Fibroblast of skin of scalp (primary cell): ENCODE measurements at regions not wholly inside any gene's neighbourhood (a gene's known extent, or its start where the extent isn't known, plus 50 kb on each side); places are given as distances from the start of the nearest gene placed in this dataset.

Experiments used
- DNase-seq: peaks from one replicate; pipeline ENCODE4 v3.0.0-alpha.2; 2013

GRCh38 chr1:218717575-218717974, 372.4 kb downstream of the TGFB2 start:
- peak; percentile 73 for DNase-seq

GRCh38 chr1:218718206-218718605, 373.1 kb downstream of the TGFB2 start:
- peak; percentile 66 for DNase-seq

- peak; percentile 35 for DNase-seq
Observed at GRCh38 chr1:218718977-218719376, 373.8 kb downstream of the TGFB2 start.

DNA sequence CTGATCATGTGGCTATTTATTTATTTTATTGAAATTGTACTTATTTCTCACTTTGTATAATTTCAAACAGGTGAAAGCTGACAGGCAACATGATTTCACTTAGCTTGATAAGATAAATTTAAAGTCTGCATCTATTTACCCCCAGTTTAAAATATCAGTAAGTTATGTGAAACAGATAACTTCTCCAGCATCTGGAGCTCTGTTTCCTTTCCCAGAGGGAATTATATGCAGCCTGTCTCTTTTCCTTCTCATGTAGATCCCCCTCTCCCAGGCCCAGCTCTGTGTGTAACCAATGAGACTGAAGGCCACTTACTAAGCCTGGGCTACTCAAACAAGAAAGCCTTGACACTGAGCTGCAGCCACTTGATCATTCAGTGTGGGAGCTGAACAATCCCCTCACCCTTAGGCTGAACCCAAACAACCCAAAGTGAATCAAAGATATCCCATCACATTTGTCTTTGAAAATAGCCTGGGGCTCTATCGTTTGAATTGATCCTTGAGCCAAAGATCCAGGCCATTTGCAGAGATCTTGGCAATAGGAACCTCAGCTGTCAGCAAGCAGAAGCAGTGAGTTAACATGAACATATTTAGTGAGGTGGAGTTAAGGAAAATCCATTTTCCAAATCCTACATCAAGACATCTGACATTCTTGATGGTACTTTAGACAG, 383.9 kb downstream of the TGFB2 start:
- DNase-seq: no peak

- DNase-seq: peak; percentile 90
Observed at GRCh38 chr1:218735436-218736032, 390.4 kb downstream of the TGFB2 start.

DNA sequence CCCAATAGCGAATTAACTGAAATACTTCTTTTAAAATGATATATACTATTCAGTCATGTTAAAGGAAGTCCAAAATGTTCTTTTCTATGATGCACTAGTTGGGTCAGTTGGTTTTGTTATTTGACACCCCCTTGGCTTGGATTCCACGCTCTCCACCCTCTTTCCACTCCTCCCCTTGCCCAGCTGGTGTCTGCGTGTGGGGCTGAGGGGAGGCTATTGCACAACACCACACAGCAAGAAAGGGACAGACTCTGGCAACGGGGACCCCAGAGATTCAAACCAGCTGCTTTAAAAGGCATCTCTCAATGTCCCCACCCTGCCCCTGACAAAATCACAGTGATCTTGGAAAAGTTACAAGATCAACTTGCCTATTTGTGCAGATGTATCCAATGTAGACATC, 394.3 kb downstream of the TGFB2 start:
- DNase-seq: peak; percentile 56

GRCh38 chr1:218741852-218742251, 396.7 kb downstream of the TGFB2 start:
- DNase-seq: no peak

- DNase-seq: no peak
Observed at GRCh38 chr1:218742467-218743262, 397.5 kb downstream of the TGFB2 start.

GRCh38 chr1:218743861-218744505, 398.8 kb downstream of the TGFB2 start:
- DNase-seq: no peak

DNA sequence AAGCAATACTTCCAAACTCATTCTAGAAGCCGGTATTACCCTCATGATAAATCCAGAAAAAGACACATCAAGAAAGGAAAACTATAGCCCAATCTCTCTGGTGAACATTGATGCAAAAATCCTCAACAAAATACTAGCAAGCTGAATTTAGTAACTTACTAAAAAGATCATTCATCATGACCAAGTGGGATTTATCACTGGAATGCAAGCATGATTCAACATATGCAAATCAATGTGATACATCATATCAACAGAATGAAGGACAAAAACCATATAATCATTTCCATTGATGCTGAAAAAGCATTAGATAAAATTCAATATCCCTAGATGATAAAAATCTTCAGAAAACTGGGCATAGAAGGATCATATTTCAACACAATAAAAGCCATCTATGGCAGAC, 402.9 kb downstream of the TGFB2 start:
- peak; percentile 65 for DNase-seq

DNA sequence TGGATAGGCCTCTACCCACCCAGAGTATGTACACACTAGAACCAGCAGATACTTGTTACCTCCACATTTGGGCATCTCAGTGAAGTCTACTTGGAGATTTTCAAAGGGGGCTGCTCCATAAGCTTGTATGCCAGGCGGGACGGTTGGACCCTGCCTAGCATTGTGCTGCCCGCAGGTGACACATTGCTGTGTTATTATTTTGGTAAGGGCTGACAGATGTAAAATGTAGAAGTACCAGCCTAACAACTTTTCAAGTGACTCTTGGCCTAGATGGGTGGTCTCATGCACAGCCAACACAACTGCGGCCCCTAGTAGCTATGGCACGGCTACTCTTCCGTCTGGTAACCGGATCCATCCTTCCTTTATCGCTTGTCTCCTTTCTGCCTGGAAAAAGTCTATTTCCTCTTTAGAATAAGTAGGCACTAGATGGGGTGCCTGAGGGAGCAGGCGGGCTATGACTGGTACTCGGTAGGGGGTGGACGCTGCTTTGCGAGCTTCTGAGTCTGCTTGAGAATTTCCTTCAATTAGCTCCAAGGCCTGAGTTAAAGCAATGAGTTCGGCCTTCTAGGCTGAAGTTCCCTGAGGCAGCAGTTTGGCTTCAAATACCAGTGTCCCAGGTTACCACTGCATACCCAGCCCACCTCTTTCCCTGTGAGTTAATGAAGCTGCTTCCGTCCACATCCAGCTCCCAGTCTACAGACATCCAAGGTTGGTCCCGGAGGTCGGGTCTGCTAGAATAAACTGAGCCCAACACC, 405.3 kb downstream of the TGFB2 start:
- DNase-seq: no peak

DNA sequence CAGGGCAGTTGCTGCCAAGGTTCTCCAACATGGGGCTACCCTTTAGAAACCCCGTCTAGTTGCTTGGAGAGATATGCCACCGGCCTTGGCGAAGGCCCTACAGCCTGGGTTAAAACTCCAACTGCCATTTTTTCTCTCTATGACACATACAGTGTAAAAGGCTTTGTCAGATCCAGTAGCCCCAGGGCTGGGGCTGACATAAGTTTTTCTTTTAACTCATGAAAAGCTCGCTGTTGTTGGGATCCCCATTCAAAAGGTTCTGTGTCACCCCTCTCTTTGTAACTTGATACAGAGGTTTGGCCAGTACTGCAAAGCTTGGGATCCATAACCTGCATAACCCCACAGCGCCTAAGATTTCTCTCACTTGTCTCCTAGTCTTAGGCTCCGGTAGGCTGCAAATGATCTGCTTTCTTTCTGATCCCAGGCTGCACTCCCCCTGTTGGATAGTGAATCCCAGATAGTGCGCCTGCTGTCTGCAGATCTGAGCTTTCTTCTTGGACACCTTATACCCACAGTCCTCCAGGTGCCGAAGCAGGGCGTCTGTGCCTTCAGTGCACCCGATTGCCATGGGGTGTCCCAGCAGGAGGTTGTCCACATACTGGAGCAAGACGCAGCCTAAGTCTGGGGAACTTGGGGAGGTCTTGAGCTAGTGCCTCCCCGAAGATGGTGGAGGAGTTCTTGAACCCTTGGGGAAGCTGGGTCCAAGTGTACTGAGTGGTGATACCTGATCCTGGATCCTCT, 406.2 kb downstream of the TGFB2 start:
- no peak for DNase-seq

- DNase-seq: no peak
Observed at GRCh38 chr1:218752126-218752525, 407.0 kb downstream of the TGFB2 start.

- DNase-seq: no peak
Observed at GRCh38 chr1:218754477-218754876, 409.3 kb downstream of the TGFB2 start.

- no peak for DNase-seq
Observed at GRCh38 chr1:218755128-218755527, 410.0 kb downstream of the TGFB2 start.

DNA sequence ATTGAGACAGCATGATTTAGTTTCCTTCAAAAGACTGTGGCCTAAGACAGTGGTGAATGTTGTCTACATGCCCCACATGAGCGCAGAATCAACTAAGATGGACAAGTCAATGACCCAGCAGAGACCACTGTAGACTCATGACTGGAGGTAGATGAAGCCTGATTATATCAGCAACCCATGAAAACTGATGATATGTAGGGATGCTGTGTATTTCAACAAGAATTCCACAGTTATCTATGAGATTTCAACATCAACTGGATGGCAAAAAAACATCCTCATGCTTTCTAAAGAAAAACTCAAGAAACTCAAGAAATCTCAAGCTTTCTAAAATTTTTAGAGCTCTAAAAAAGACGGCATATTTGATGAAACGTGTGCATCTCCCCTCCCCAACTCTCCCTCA, 413.9 kb upstream of the LYPLAL1 start:
- no peak for DNase-seq

GRCh38 chr1:218760601-218761570, 412.8 kb upstream of the LYPLAL1 start:
- DNase-seq: peak; percentile 31

DNA sequence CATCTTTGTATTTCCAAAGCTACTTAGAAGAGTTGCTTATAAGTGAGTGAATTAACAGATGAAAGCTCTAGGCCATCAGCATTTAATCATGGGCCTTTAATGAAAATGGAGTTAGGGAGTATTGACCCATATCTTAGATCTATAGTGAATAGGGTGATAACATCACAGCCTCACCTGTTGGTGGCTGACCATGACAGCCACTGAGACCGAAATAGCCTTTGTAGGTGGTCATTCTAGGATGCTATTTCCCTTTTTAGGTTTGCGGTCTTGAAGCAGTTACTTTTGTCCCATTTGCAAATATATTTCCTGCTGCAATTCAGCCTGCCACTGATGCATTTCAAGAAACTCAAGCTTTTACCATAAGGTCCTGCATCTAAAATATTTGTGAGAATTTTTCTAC, 410.1 kb upstream of the LYPLAL1 start:
- DNase-seq: no peak

GRCh38 chr1:218765753-218766152, 407.9 kb upstream of the LYPLAL1 start:
- no peak for DNase-seq

GRCh38 chr1:218771931-218772330, 401.7 kb upstream of the LYPLAL1 start:
- no peak for DNase-seq

- DNase-seq: peak; percentile 64
Observed at GRCh38 chr1:218772575-218772974, 401.1 kb upstream of the LYPLAL1 start.
